AG09319 (cell line): ENCODE measurements at regions not wholly inside any gene's neighbourhood (a gene's known extent, or its start where the extent isn't known, plus 50 kb on each side); places are given as distances from the start of the nearest gene placed in this dataset.

Experiments used
- DNase-seq: peaks from one replicate; pipeline ENCODE4 v3.0.0-alpha.2; 2010; ENCODE audit warnings: low read depth; ENCODE audit errors: extremely low read depth
- CTCF ChIP-seq: IDR thresholded peaks from 2 replicates; pipeline ENCODE4 v1.5.1; 2011; ENCODE audit warnings: low read depth, mild to moderate bottlenecking, inconsistent platforms, low read length, moderate library complexity

- TF ChIP-seq CTCF, result no peak
Observed at GRCh38 chr14:82422230-82422629, 888.6 kb upstream of the SEL1L start.

GRCh38 chr14:82425261-82425660 is 891.6 kb upstream of the SEL1L start:
- TF ChIP-seq CTCF, result no peak
- no peak for DNase-seq

More at GRCh38 chr14:82422230-82422629, 888.6 kb upstream of the SEL1L start:
- DNase-seq, result no peak

GRCh38 chr14:82431031-82431430 is 897.4 kb upstream of the SEL1L start:
- DNase-seq, result no peak
- no peak for TF ChIP-seq CTCF

GRCh38 chr14:82432301-82433105 is 898.9 kb upstream of the SEL1L start:
- DNase-seq, result no peak
- no peak for TF ChIP-seq CTCF

GRCh38 chr14:82438436-82438835 is 904.8 kb upstream of the SEL1L start:
- no peak for DNase-seq
- TF ChIP-seq CTCF, result no peak

- DNase-seq, result no peak
- TF ChIP-seq CTCF, result no peak
Observed at GRCh38 chr14:82441270-82441669, 907.6 kb upstream of the SEL1L start.

GRCh38 chr14:82445810-82446570 is 912.3 kb upstream of the SEL1L start:
- no peak for DNase-seq
- no peak for TF ChIP-seq CTCF
